ENCODE measurements at regions not wholly inside any gene's neighbourhood (a gene's known extent, or its start where the extent isn't known, plus 50 kb on each side); places are given as distances from the start of the nearest gene placed in this dataset.
"Not testable (repeated sequence)": the region's sequence is repeated elsewhere in the genome, so short reads cannot be mapped to it uniquely, and the experiment has no call there.

- DNase-seq, result no peak
Measured at GRCh38 chr18:71352618-71353017, 1063.8 kb downstream of the SOCS6 start.

GRCh38 chr18:71336576-71337210, 1047.8 kb downstream of the SOCS6 start:
- DNase-seq, result no peak

GRCh38 chr18:71329563-71329962, 1040.7 kb downstream of the SOCS6 start:
- DNase-seq, result no peak

GRCh38 chr18:71329114-71329513, 1040.3 kb downstream of the SOCS6 start:
- DNase-seq, result no peak

- no peak for DNase-seq
Measured at GRCh38 chr18:71327850-71328249, 1039.0 kb downstream of the SOCS6 start.

- DNase-seq, result no peak
Measured at GRCh38 chr18:71327441-71327840, 1038.6 kb downstream of the SOCS6 start.

- DNase-seq, result no peak
Measured at GRCh38 chr18:71326826-71327225, 1038.0 kb downstream of the SOCS6 start.

- DNase-seq, result no peak
Measured at GRCh38 chr18:71324356-71324755, 1035.5 kb downstream of the SOCS6 start.

GRCh38 chr18:71322201-71322600, 1033.4 kb downstream of the SOCS6 start:
- no peak for DNase-seq

- no peak for DNase-seq
Measured at GRCh38 chr18:71321319-71321718, 1032.5 kb downstream of the SOCS6 start.

- DNase-seq, result no peak
Measured at GRCh38 chr18:71304856-71305255, 1016.0 kb downstream of the SOCS6 start.

- DNase-seq, result not testable (repeated sequence)
Measured at GRCh38 chr18:71303743-71304142, 1014.9 kb downstream of the SOCS6 start.

- DNase-seq, result no peak
Measured at GRCh38 chr18:71301596-71301995, 1012.8 kb downstream of the SOCS6 start.

GRCh38 chr18:71294201-71294600, 1005.4 kb downstream of the SOCS6 start:
- DNase-seq, result not testable (repeated sequence)

- no peak for DNase-seq
Measured at GRCh38 chr18:71293322-71293721, 1004.5 kb downstream of the SOCS6 start.

- no peak for DNase-seq
Measured at GRCh38 chr18:71287268-71287667, 998.4 kb downstream of the SOCS6 start.

- DNase-seq, result no peak
Measured at GRCh38 chr18:71252351-71252865, 963.6 kb downstream of the SOCS6 start.

GRCh38 chr18:71250191-71250590, 961.3 kb downstream of the SOCS6 start:
- DNase-seq, result no peak

- DNase-seq, result no peak
Measured at GRCh38 chr18:71249791-71250190, 960.9 kb downstream of the SOCS6 start.

GRCh38 chr18:71242981-71243380, 954.1 kb downstream of the SOCS6 start:
- no peak for DNase-seq

- DNase-seq, result no peak
Measured at GRCh38 chr18:71238974-71239624, 950.3 kb downstream of the SOCS6 start.

- DNase-seq, result no peak
Measured at GRCh38 chr18:71237641-71238040, 948.8 kb downstream of the SOCS6 start.

GRCh38 chr18:71233177-71233576, 944.3 kb downstream of the SOCS6 start:
- DNase-seq, result no peak

GRCh38 chr18:71223486-71223885, 934.6 kb downstream of the SOCS6 start:
- DNase-seq, result no peak

All from skin of body (tissue), 1 donor.